Colonic mucosa (tissue), 4 donors: ENCODE measurements at regions not wholly inside any gene's neighbourhood (a gene's known extent, or its start where the extent isn't known, plus 50 kb on each side); places are given as distances from the start of the nearest gene placed in this dataset.
"Not testable (repeated sequence)": the region's sequence is repeated elsewhere in the genome, so short reads cannot be mapped to it uniquely, and the experiment has no call there.

ENCODE experiments used
- DNase-seq: peaks from one replicate; pipeline ENCODE4 v3.0.0-alpha.2; 2020
- H3K27ac ChIP-seq: fragments of 200-600 bp; one replicate; pipeline ENCODE4 v1.8.0; 2021
- H3K27me3 ChIP-seq: fragments of 200-600 bp; one replicate; pipeline ENCODE4 v1.8.0; 2021
- H3K36me3 ChIP-seq: fragments of 200-600 bp; one replicate; pipeline ENCODE4 v1.8.0; 2021
- H3K4me1 ChIP-seq: fragments of 200-600 bp; one replicate; pipeline ENCODE4 v1.8.0; 2021; ENCODE audit warnings: mild to moderate bottlenecking
- H3K4me3 ChIP-seq: fragments of 200-600 bp; one replicate; pipeline ENCODE4 v1.8.0; 2021
- H3K9ac ChIP-seq, 2 donors: one replicate each; pipeline ENCODE4 v1.7.0; 2013; ENCODE audit warnings: control low read depth in 2 of 2, low read depth in 2 of 2, low read length in 2 of 2
- H3K9me3 ChIP-seq: fragments of 200-600 bp; one replicate; pipeline ENCODE4 v1.8.0; 2021
- intact Hi-C: fragments of 100-400 bp; cut with DNase I; formaldehyde crosslinking; loops from one replicate; pipeline ENCODE4 v1.14.1; 2022
- TF ChIP-seq, protein P1 (sequence below): fragments of 200-600 bp; IDR thresholded peaks from one replicate; pipeline ENCODE4 v1.8.0; 2022; ENCODE audit warnings: antibody characterized with exemption, mild to moderate bottlenecking
- donor health status: healthy.
- donor health status: DM: no; HTN: no; CAD: no.
- donor health status: DM: no; HTN: no; CAD: no.

DNA sequence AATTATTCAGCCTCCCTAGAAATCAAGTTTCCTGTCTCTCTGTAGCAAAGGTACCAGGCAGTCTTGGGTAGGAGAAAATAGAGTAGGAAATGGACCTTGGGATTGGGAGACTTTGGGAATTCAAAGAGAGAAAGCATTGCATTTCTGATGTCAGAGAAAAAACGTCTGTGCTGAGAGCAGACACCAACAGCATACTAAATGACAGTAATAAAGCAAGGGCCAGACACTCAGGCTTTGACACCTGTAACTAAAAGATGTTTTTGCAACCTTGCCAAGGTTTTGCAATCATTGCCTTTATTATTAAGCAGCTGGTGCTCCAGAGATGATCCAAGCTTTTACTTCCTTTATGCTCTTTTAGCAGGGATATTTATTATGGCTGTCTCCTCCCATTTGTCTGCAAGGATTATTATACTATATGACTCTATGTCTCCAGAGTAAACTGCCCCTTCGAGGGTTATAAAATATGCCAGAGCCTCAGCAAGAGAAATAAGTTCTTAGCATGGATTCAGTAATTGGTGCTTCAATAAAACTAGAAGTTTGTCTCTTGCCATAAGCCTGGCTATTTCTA, 85.2 kb upstream of the GRAMD1B start:
- H3K9ac ChIP-seq = no peak overlapping the region
- no peak overlapping the region for H3K4me3 ChIP-seq
- intact Hi-C loops = no loop called here
- no peak overlapping the region for H3K27ac ChIP-seq
- no peaks in the 10 kb centered on the region for H3K9me3 ChIP-seq
- H3K27me3 ChIP-seq = no peaks in the 10 kb centered on the region
- TF ChIP-seq, protein P1, sequence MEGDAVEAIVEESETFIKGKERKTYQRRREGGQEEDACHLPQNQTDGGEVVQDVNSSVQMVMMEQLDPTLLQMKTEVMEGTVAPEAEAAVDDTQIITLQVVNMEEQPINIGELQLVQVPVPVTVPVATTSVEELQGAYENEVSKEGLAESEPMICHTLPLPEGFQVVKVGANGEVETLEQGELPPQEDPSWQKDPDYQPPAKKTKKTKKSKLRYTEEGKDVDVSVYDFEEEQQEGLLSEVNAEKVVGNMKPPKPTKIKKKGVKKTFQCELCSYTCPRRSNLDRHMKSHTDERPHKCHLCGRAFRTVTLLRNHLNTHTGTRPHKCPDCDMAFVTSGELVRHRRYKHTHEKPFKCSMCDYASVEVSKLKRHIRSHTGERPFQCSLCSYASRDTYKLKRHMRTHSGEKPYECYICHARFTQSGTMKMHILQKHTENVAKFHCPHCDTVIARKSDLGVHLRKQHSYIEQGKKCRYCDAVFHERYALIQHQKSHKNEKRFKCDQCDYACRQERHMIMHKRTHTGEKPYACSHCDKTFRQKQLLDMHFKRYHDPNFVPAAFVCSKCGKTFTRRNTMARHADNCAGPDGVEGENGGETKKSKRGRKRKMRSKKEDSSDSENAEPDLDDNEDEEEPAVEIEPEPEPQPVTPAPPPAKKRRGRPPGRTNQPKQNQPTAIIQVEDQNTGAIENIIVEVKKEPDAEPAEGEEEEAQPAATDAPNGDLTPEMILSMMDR = no peak
- no peak for DNase-seq
- H3K4me1 ChIP-seq = no peaks in the 10 kb centered on the region
- no peaks in the 10 kb centered on the region for H3K36me3 ChIP-seq

DNA sequence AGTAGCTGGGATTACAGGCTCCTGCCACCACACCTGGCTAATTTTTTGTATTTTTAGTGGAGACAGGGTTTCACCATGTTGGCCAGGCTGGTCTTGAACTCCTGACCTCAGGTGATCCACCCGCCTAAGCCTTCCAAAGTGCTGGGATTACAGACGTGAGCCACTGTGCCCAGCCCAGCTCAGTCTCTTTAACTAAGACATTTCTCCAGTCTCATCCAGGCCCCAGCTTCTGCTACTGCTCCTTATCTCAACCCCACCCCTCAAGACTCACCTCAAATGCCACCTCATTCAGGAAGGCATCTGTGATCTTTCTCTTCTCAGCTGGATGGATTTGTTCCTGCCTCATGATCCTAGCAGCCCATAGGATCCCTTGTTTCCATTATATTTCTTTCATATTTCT, 85.9 kb upstream of the GRAMD1B start:
- DNase-seq, H3K27ac ChIP-seq, intact Hi-C loops, H3K36me3 ChIP-seq, H3K4me3 ChIP-seq, H3K4me1 ChIP-seq, H3K9me3 ChIP-seq, H3K9ac ChIP-seq, H3K27me3 ChIP-seq: not testable (repeated sequence)

DNA sequence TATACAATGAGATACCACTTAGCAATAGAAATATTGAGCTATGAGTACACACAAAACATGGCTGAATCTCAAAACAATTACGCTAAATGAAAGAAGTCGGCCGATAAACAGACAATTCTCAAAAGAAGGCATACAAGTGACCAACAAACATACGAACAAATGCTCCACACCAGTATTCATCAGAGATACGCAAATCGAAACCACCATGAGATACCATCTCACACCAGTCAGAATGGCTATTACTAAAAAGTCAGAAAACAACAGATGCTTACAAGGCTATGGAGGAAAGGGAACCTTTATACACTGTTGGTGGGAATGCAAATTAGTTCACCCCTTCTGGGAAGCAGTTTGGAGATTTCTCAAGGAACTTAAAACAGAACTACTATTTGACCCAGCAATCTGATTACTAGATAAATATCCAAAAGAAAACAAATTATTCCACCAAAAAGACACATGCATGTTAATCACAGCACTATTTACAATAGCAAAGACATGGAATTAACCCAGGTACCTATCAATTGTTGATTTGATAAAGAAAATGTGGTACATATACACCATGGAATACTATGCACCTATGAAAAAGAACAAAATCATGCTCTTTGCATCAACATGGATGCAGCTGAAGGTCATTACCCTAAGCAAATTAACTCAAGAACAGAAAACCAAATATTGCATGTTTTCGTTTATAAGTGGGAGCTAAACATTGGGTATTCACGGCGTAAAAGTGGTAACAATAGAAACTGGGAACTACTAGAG, 90.9 kb upstream of the GRAMD1B start:
- no peaks in the 10 kb centered on the region for H3K27me3 ChIP-seq
- no peak overlapping the region for H3K27ac ChIP-seq
- H3K4me3 ChIP-seq = no peak overlapping the region
- H3K4me1 ChIP-seq = no peaks in the 10 kb centered on the region
- no peak overlapping the region for H3K9ac ChIP-seq
- intact Hi-C loops = no loop called here
- H3K9me3 ChIP-seq = no peaks in the 10 kb centered on the region
- H3K36me3 ChIP-seq = no peaks in the 10 kb centered on the region
- TF ChIP-seq, protein P1 = no peak
- no peak for DNase-seq

DNA sequence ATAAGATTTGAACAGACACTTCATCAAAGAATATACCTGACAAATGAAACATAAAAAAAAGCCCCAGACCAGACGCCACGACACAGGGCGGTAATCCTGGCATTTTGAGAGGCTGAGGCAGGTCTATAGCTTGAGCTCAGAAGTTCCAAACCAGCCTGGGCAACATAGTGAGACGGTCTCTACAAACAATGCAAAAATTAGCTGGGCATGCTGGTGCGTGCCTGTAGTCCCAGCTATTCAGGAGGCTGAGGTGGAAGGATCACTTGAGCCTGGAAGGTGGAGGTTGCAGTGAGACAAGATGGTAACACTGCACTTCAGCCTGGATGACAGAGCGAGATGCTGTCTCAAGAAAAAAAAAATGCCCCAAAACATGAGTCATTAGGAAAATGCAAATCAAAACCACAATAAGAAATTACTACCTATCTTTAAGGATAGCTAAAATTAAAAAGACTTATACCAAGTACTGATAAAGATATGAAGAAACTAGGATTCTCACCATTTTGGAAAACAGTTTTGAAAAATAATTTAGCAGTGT, 91.7 kb upstream of the GRAMD1B start:
- intact Hi-C loops = no loop called here
- H3K27me3 ChIP-seq = no peaks in the 10 kb centered on the region
- no peaks in the 10 kb centered on the region for H3K9me3 ChIP-seq

DNA sequence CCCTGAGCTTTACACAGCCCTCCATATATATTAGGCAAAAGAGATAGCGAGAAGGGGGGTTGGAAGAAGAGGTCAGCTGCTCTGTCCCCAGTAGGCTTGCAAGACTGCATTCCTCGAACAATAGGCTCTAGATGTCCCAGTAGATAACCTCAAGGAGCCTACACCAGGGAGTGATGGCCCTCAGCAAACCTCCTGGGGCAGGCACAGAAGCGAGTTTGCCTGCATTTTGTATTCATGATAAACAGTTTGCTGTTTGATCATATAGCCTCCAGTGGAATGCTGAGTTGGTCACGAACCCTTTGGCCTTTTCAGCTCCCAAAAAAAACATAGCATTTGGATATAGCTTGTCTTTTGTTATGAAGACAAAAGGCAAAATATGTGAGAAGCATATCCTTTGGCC, 95.1 kb upstream of the GRAMD1B start:
- Histone ChIP-seq H3K4me3 (no peak overlapping the region), H3K27me3 (no peaks in the 10 kb centered on the region), H3K36me3 (no peaks in the 10 kb centered on the region), H3K4me1 (no peaks in the 10 kb centered on the region), H3K27ac (no peak overlapping the region), H3K9ac (no peak overlapping the region), H3K9me3 (no peaks in the 10 kb centered on the region)
- no peak for DNase-seq
- intact Hi-C loops = no loop called here
- TF ChIP-seq, protein P1 = no peak

More for the DNA sequence above, 91.7 kb upstream of the GRAMD1B start:
- Histone ChIP-seq H3K27ac (no peak overlapping the region), H3K4me1 (no peaks in the 10 kb centered on the region), H3K36me3 (no peaks in the 10 kb centered on the region), H3K9ac (no peak overlapping the region), H3K4me3 (no peak overlapping the region)
- no peak for DNase-seq
- TF ChIP-seq, protein P1 = no peak

DNA sequence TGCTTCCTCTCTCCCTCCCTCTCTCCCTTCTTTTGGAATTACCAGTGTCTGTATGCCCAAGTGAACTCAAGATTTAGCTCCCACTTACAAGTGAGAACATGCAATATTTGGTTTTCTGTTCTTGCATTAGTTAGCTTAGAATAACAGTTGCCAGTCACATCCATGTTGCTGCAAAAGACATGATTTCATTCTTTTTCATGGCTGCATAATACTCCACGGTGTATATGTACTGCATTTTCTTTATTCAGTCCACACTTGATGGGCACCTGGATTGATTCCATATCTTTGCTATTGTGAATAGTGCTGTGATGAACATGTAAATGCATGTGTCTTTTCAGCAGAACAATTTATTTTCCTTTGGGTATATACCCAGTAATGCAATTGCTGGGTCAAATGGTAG, 97.5 kb upstream of the GRAMD1B start:
- H3K9ac ChIP-seq, H3K27me3 ChIP-seq, H3K4me3 ChIP-seq, H3K9me3 ChIP-seq, H3K27ac ChIP-seq, DNase-seq, H3K4me1 ChIP-seq, intact Hi-C loops, H3K36me3 ChIP-seq: not testable (repeated sequence)
